ENCODE measurements at regions not wholly inside any gene's neighbourhood (a gene's known extent, or its start where the extent isn't known, plus 50 kb on each side); places are given as distances from the start of the nearest gene placed in this dataset.

GRCh38 chr4:8932884-8933283 lies 61.2 kb upstream of the HMX1 start:
- TF ChIP-seq CTCF (tag by site-specific recombination; IDR thresholded peaks at IDR 0.05) (no peak), OSR2 (tag by site-specific recombination; IDR thresholded peaks at IDR 0.05) (no peak), ZNF274 (IDR thresholded peaks at IDR 0.05; ENCODE audit: low read length) (no peak), ZNF274 (tag by site-specific recombination; IDR thresholded peaks at IDR 0.05; ENCODE audit: borderline replicate concordance) (no peak), ZNF549 (tag by site-specific recombination; IDR thresholded peaks at IDR 0.05) (no peak), ZBTB6 (tag by site-specific recombination; IDR thresholded peaks at IDR 0.05) (no peak), YY1 (tag by site-specific recombination; IDR thresholded peaks at IDR 0.05) (no peak)
